GM19395 (cell line): ENCODE measurements at regions not wholly inside any gene's neighbourhood (a gene's known extent, or its start where the extent isn't known, plus 50 kb on each side); places are given as distances from the start of the nearest gene placed in this dataset.

Source experiments
- ATAC-seq: cut with Tn5 transposase; IDR thresholded peaks from one replicate; pipeline ENCODE4 v1.9.1; 2021; ENCODE audit warnings: mild to moderate bottlenecking, moderate library complexity; ENCODE audit not compliant: unreplicated experiment

DNA sequence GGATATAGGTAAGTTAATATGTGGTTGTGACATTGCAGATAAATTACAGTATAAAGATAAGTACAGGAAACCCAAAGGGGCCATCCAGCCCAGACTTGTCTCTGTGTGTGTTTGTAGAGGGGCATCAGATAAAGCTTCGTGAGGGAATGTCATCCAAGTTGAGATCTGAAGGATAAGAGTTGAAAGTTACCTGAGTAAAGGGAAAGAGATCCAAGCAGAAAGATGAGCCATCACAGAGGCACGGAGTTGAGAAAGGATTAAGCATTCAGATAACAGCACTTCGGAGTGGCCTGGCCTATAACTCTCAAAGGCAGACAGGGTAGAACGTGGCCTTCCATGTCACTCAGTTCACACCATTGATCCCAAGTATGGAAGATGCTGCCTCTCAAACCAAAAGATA, 749.1 kb downstream of the ADGRL2 start:
- no peak for ATAC-seq

- ATAC-seq: no peak
Measured at GRCh38 chr1:82542766-82543165, 742.0 kb downstream of the ADGRL2 start.

DNA sequence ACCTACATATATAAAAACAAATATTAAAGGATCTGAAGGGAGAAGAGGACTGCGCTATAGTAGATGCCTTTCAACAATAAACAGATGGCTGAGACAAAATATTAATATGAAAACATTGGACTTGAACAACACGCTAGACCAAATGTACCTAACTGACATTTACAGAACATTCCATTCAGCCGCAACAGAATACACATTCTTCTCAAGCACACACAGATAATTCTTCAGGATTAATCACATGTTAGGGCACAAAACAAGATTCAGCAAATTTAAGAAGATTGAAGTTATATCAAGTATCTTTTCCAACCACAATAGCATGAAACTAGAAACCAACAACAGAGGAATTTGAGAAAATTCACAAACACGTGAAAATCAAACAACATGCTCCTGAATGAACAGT, 741.4 kb downstream of the ADGRL2 start:
- ATAC-seq: no peak

GRCh38 chr1:82540006-82540405, 739.3 kb downstream of the ADGRL2 start:
- ATAC-seq: no peak

- no peak for ATAC-seq
Measured at GRCh38 chr1:82538876-82539275, 738.1 kb downstream of the ADGRL2 start.

DNA sequence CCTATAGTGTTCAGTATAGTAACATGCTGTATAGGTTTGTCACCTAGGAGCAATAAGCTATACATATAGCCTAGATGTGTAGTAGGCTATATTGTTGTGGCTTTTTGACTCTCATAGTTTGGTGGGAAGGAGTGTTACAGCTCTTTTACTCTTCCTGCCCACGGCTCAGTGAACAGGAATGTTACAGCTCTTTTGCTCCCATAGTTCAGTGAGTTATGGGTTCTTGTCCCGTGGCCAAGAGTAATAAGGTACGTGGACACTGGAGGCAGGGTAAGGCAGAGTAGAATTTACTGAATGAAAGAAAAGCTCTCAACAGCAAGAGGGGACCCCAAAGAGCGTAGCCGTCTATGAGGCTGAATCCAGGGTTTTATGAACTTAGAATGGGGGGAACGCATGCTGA, 734.3 kb downstream of the ADGRL2 start:
- no peak for ATAC-seq

- no peak for ATAC-seq
Measured at GRCh38 chr1:82525378-82525777, 724.6 kb downstream of the ADGRL2 start.

DNA sequence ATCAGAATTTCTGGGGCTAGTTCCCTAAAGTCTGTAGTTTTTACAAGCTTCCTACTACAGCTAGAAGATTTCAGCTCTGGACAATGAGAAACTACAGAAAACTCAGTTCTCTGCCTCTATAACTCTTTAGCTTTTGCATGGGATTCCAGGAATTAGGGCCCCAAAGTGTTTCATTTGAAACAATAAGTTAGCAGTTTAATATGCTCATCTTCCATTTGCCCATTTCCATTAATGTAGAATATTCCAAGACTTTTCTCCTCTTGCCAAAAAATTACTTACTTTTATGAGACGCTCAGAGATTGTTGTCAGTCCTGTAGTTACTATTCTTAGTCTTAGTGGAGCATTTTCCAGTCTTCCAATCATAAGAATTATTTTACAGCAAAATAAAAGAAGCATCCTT, 719.9 kb downstream of the ADGRL2 start:
- ATAC-seq: no peak

DNA sequence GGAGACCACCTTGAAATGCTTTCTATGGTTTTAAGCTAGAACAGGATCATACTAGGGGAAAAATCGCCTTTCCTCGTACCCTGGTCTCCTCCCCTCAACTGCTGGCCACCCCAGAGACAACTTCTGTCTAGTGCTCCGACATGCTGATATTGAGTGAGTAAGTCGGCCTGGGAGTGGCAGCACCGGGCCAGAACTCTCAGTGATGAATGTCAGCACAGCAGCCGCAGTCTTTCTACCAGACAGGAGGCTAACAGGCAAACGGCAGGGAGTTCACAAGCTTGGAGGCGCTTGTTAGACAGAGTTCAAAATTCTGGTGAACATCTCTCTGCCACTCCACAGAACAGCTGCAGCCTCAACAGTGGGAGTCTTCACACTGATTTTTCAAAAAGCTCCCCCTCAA, 716.9 kb downstream of the ADGRL2 start:
- no peak for ATAC-seq

DNA sequence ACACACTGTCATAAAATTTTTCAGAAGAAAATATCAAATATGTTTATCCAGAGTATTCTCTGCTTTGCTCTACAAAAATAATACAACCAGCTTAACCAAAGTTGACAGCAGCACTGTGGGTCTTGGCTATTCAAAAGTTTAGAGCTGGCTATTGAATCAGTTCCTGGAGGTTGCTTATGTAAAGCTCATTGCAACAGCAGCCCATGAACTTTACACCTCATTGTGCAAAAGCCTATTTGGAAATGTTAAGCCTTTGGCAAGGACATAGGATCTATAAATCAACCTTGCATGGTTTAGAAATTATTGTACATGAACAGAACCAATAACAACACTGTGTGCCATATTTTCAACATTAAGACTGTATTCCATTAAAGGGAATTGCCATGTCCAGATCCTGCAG, 714.9 kb downstream of the ADGRL2 start:
- ATAC-seq: no peak

- no peak for ATAC-seq
Measured at GRCh38 chr1:82511441-82511840, 710.7 kb downstream of the ADGRL2 start.

DNA sequence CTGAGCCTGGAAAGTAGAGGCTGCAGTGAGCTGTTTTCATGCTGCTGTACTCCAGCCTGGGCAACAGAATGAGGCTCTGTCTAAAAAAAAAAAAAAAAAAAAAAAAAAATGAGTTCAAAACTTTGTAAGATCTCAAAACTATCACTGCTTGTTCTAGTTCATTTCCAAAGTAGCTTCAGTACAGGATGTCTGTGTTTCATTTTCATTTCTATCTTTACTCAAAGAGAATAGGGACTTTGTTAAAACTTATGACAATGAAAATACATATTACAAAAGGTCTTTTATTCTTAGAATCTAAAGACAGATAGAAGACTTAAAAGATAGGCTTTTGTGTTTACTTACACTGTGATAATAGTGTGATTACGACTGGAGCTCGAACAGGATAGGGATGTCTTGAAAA, 709.7 kb downstream of the ADGRL2 start:
- no peak for ATAC-seq

- ATAC-seq: no peak
Measured at GRCh38 chr1:82507011-82507410, 706.3 kb downstream of the ADGRL2 start.

DNA sequence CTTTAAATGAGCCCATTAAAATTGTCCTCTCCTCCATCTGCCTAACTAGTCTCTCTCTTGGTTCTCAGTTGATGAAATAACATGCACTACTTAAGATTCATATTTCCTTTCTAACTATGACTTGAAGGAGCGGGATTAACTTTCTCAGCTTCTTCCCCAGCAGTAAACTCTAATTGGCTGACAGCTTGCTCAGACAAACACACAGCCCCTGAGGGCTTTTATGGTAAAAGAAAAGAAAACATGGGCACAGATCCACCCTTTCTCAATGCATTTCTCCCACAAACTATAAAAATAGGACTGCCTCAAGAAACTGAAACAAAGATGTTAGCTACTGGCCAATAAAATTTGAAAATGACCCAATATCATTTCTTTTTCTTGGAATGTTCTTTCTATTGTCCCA, 703.1 kb downstream of the ADGRL2 start:
- no peak for ATAC-seq

DNA sequence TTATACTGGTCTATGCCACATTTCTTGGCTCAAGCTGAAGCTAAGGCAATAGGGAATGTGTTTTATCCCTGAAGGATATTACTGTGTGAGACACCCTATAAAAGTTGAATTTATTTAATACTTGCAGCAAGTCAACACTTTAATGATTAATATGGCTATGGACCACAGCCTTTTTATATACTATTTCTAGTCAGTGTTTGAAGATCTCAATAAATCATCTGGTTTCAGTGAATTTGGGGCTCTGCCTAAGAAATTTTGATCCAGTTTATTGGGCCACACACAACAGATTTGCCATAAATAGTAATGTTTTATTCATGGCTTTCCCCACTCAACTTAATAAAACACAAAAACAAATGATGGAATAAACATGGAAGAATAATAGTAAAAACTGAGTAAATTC, 698.3 kb downstream of the ADGRL2 start:
- no peak for ATAC-seq

GRCh38 chr1:82494117-82494516, 693.4 kb downstream of the ADGRL2 start:
- no peak for ATAC-seq

DNA sequence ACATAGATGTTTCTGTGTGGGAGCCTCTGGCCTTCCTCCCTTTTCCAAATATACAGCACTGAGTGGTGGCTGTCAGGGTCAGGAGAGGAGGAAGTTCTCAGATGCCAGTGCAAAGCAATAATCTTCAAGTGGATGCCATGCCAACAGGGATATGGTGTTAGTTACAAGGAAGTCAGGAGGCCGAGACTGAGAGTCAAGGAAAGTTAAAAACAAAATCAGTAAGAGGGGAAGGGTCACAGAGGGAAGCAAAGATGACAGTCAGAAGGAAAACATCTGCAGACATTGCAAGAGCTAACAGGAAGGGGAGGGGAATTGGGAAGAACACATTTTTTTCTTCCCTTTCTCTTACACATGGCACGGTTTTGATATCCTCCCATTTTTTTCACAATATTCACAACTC, 691.4 kb downstream of the ADGRL2 start:
- no peak for ATAC-seq

DNA sequence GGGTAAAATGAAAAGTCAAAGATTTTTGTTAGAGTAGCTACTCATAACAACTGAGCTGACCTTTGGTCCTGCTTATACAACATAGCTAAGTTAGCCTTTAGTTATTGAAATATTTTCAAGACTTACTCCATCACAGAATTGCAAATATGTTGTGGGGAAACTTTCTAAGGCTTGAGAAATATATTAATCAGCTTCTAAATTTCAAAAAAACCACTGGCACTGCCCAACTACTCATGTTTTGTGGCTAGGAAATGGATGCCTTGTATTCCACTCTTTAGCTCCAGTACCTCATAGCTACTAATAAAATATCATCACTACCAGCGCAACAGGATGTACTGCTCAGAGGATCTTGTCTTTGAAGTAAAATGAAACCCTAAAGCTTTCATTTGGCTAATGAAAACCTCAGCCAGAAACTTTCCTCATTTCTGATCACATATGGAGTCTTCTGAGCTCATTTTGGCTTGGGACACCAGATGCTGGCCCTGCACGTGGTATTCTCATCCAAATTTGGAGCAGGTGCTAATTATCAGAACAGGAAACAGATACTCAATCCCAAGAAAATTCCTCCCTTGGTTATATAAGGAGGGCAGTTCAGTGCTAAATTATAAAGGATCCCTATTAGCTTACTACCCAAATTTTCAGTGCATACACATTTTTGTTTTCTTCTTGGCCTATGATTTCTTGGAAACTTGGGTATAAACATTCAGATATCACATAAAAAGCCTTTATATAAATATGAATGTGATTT, 690.7 kb downstream of the ADGRL2 start:
- ATAC-seq: no peak

DNA sequence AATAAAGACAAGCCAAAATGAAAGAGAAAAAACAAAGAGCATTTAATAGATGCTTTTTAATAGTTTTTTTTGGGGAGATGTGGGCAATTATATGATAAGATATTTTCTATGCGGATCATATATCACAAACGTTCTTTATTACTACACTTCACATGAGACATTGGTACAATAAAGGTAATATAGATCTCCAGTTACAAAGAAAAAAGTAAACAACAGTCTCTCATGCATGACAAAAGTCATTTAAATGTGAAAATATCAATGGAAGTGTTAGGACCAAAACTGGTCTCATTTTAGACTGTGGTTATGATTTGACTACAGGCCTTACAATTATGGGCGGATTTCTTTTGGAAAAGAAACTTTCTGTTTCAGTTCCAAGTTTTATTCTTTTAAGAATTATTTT, 687.0 kb downstream of the ADGRL2 start:
- ATAC-seq: no peak

GRCh38 chr1:82486969-82487368, 686.2 kb downstream of the ADGRL2 start:
- no peak for ATAC-seq

DNA sequence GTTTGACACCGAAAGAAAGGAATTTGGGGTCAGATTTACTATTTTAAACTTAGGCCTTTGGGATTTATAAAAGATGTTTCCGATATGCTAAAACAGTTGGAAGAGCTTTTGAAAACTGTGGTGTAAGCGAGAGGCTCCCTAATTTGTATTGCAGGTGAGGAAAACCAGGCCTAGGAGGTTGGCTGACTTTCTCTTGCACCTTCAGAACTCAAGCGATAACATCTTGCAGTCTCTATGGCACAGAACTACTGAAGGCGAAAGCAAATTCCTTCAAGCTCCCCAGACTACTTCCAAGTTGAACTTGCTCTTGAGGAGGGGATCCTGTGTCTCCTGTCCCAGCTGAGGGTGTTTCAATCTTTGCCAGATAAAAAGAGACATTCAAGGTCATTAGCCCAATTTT, 685.7 kb downstream of the ADGRL2 start:
- no peak for ATAC-seq

GRCh38 chr1:82485591-82486369, 685.0 kb downstream of the ADGRL2 start:
- ATAC-seq: no peak

GRCh38 chr1:82483146-82483545, 682.4 kb downstream of the ADGRL2 start:
- no peak for ATAC-seq
